BLaER1 treated with 17β-estradiol and CSF1 and Interleukin-3, amounts not matched to agents 10 nM and 100 nM (cell line): ENCODE measurements at regions not wholly inside any gene's neighbourhood (a gene's known extent, or its start where the extent isn't known, plus 50 kb on each side); places are given as distances from the start of the nearest gene placed in this dataset.

Source experiments
- H3K27ac ChIP-seq, 11 experiments: shearing (Covaris generic); formaldehyde crosslinking; 2 replicates each; pipeline ENCODE4 v1.8.1; 2022
- H3K27me3 ChIP-seq, 11 experiments: shearing (Covaris generic); formaldehyde crosslinking; 2 replicates each; pipeline ENCODE4 v1.8.1; 2022
- H3K36me3 ChIP-seq, 11 experiments: shearing (Covaris generic); formaldehyde crosslinking; 2 replicates each; pipeline ENCODE4 v1.8.1; 2022
- H3K4me1 ChIP-seq, 10 experiments: shearing (Covaris generic); formaldehyde crosslinking; 2 replicates each; pipeline ENCODE4 v1.8.1; 2022
- H3K4me2 ChIP-seq, 11 experiments: shearing (Covaris generic); formaldehyde crosslinking; 2 replicates each; pipeline ENCODE4 v1.8.1; 2022
- H3K4me3 ChIP-seq, 10 experiments: shearing (Covaris generic); formaldehyde crosslinking; 2 replicates each; pipeline ENCODE4 v1.8.1; 2022
- H3K9ac ChIP-seq, 11 experiments: shearing (Covaris generic); formaldehyde crosslinking; 2 replicates each; pipeline ENCODE4 v1.8.1; 2022
- H3K9me3 ChIP-seq, 11 experiments: shearing (Covaris generic); formaldehyde crosslinking; replicated peaks in 1 of 11; 2 replicates each; pipeline ENCODE4 v1.8.1; 2022
- H4K20me1 ChIP-seq, 11 experiments: shearing (Covaris generic); formaldehyde crosslinking; 2 replicates each; pipeline ENCODE4 v1.8.1; 2022
- Cebpa-rat ChIP-seq, 11 experiments: shearing (Covaris generic); IDR thresholded peaks; 2 replicates each; pipeline ENCODE4 v1.8.1; 2022

GRCh38 chr17:71127416-71127815 is 958.1 kb downstream of the KCNJ2 start:
- H3K9me3 ChIP-seq: 0 out of 22 replicates have a peak, but pooled peaks cover 0 to 4% (median 0%) of the 10 kb centered on the region in 11 experiments
- TF ChIP-seq Cebpa-rat (IDR thresholded peaks at IDR 0.05): no peak
- no peak overlapping the region for H3K9ac ChIP-seq
- H3K4me1 ChIP-seq: no peaks in the 10 kb centered on the region
- no peaks in the 10 kb centered on the region for H4K20me1 ChIP-seq
- no peaks in the 10 kb centered on the region for H3K27me3 ChIP-seq
- H3K36me3 ChIP-seq: no peaks in the 10 kb centered on the region
- H3K4me2 ChIP-seq: no peak overlapping the region
- no peak overlapping the region for H3K4me3 ChIP-seq
- no peak overlapping the region for H3K27ac ChIP-seq

- Histone ChIP-seq H3K36me3 (no peaks in the 10 kb centered on the region), H3K9ac (no peak overlapping the region), H4K20me1 (no peaks in the 10 kb centered on the region), H3K9me3 (no peaks in the 10 kb centered on the region), H3K4me1 (no peaks in the 10 kb centered on the region), H3K27me3 (no peaks in the 10 kb centered on the region), H3K4me2 (no peak overlapping the region), H3K4me3 (no peak overlapping the region), H3K27ac (no peak overlapping the region)
- TF ChIP-seq Cebpa-rat (IDR thresholded peaks at IDR 0.05): no peak
These were observed 973.0 kb downstream of the KCNJ2 start for GRCh38 chr17:71142333-71142732.

GRCh38 chr17:71145486-71145885 is 975.3 kb upstream of the SOX9 start:
- H3K4me3 ChIP-seq: no peak overlapping the region
- no peak overlapping the region for H3K27ac ChIP-seq
- no peaks in the 10 kb centered on the region for H3K4me1 ChIP-seq
- H4K20me1 ChIP-seq: no peaks in the 10 kb centered on the region
- H3K27me3 ChIP-seq: no peaks in the 10 kb centered on the region
- H3K36me3 ChIP-seq: no peaks in the 10 kb centered on the region
- no peak overlapping the region for H3K9ac ChIP-seq
- H3K4me2 ChIP-seq: no peak overlapping the region
- TF ChIP-seq Cebpa-rat (IDR thresholded peaks at IDR 0.05): no peak
- H3K9me3 ChIP-seq: no peaks in the 10 kb centered on the region

GRCh38 chr17:71147906-71148305 is 972.9 kb upstream of the SOX9 start:
- H3K36me3 ChIP-seq: no peaks in the 10 kb centered on the region
- no peak overlapping the region for H3K4me2 ChIP-seq
- H3K9me3 ChIP-seq: no peaks in the 10 kb centered on the region
- H4K20me1 ChIP-seq: no peaks in the 10 kb centered on the region
- H3K4me3 ChIP-seq: no peak overlapping the region
- H3K4me1 ChIP-seq: no peaks in the 10 kb centered on the region
- no peak overlapping the region for H3K27ac ChIP-seq
- TF ChIP-seq Cebpa-rat (IDR thresholded peaks at IDR 0.05): no peak
- no peak overlapping the region for H3K9ac ChIP-seq
- H3K27me3 ChIP-seq: no peaks in the 10 kb centered on the region

- no peak overlapping the region for H3K4me3 ChIP-seq
- H3K27ac ChIP-seq: no peak overlapping the region
- no peak for TF ChIP-seq Cebpa-rat (IDR thresholded peaks at IDR 0.05)
- H3K27me3 ChIP-seq: no peaks in the 10 kb centered on the region
- no peaks in the 10 kb centered on the region for H3K36me3 ChIP-seq
- no peaks in the 10 kb centered on the region for H3K9me3 ChIP-seq
- no peak overlapping the region for H3K9ac ChIP-seq
- no peak overlapping the region for H3K4me2 ChIP-seq
- H3K4me1 ChIP-seq: no peaks in the 10 kb centered on the region
- no peaks in the 10 kb centered on the region for H4K20me1 ChIP-seq
These were observed 971.2 kb upstream of the SOX9 start for GRCh38 chr17:71149607-71150006.

- H3K4me2 ChIP-seq: no peak overlapping the region
- no peak for TF ChIP-seq Cebpa-rat (IDR thresholded peaks at IDR 0.05)
- H3K9me3 ChIP-seq: no peaks in the 10 kb centered on the region
- no peaks in the 10 kb centered on the region for H4K20me1 ChIP-seq
- no peaks in the 10 kb centered on the region for H3K36me3 ChIP-seq
- H3K9ac ChIP-seq: no peak overlapping the region
- H3K27me3 ChIP-seq: no peaks in the 10 kb centered on the region
- no peak overlapping the region for H3K27ac ChIP-seq
- no peak overlapping the region for H3K4me3 ChIP-seq
- no peaks in the 10 kb centered on the region for H3K4me1 ChIP-seq
These were observed 963.5 kb upstream of the SOX9 start for GRCh38 chr17:71157297-71157696.

DNA sequence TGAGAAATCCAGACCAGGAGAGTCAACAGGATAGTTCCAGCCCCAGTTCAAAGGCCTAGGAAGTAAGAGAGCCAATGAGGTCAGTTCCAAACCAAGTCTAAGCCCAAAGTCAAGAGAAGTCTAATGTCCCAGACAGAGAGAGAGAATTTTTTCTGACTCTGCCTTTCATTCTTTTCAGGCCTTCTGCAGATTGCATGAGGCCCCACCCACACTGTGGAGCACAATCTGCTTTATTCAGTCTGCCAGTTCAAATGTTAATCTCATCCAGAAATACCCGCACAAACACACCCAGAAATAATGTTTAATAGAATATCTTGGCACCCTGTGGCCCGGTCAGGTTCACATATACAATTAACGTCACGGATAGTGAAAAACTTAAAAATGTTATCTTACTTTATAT is 962.4 kb upstream of the SOX9 start:
- no peak overlapping the region for H3K4me3 ChIP-seq
- H3K9me3 ChIP-seq: no peaks in the 10 kb centered on the region
- H3K4me1 ChIP-seq: no peaks in the 10 kb centered on the region
- H3K27me3 ChIP-seq: no peaks in the 10 kb centered on the region
- no peak overlapping the region for H3K4me2 ChIP-seq
- no peak for TF ChIP-seq Cebpa-rat (IDR thresholded peaks at IDR 0.05)
- H3K36me3 ChIP-seq: no peaks in the 10 kb centered on the region
- no peak overlapping the region for H3K9ac ChIP-seq
- H4K20me1 ChIP-seq: no peaks in the 10 kb centered on the region
- H3K27ac ChIP-seq: no peak overlapping the region

- no peak overlapping the region for H3K4me2 ChIP-seq
- H3K9ac ChIP-seq: no peak overlapping the region
- H3K36me3 ChIP-seq: no peaks in the 10 kb centered on the region
- no peaks in the 10 kb centered on the region for H3K27me3 ChIP-seq
- H3K27ac ChIP-seq: no peak overlapping the region
- no peak for TF ChIP-seq Cebpa-rat (IDR thresholded peaks at IDR 0.05)
- H4K20me1 ChIP-seq: no peaks in the 10 kb centered on the region
- no peaks in the 10 kb centered on the region for H3K4me1 ChIP-seq
- H3K4me3 ChIP-seq: no peak overlapping the region
- H3K9me3 ChIP-seq: no peaks in the 10 kb centered on the region
These were observed 957.6 kb upstream of the SOX9 start for GRCh38 chr17:71163121-71163812.

- H3K27ac ChIP-seq: no peak overlapping the region
- no peak overlapping the region for H3K4me3 ChIP-seq
- no peaks in the 10 kb centered on the region for H3K9me3 ChIP-seq
- no peak overlapping the region for H3K9ac ChIP-seq
- H3K36me3 ChIP-seq: no peaks in the 10 kb centered on the region
- no peaks in the 10 kb centered on the region for H3K27me3 ChIP-seq
- no peaks in the 10 kb centered on the region for H3K4me1 ChIP-seq
- H3K4me2 ChIP-seq: no peak overlapping the region
- H4K20me1 ChIP-seq: no peaks in the 10 kb centered on the region
- TF ChIP-seq Cebpa-rat (IDR thresholded peaks at IDR 0.05): no peak
These were observed 957.1 kb upstream of the SOX9 start for GRCh38 chr17:71163813-71164122.

DNA sequence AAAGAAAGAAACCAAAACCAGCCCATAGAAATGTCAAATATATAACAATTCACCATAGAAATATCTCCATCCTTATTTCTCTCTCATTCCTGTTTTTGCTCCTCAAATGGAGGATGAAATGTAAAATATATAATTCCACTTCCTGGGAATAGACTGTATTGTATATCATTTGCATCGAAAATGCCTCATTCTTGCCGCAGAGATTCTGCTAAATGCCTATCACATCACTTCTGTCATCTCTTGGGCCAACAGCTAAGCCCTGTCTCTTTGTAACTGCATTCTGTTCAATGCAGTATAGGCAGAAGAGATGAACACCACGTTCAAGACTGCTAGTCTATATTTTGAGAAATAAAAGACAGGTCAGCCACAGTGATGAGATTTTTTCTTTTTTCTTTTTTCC is 956.3 kb upstream of the SOX9 start:
- Histone ChIP-seq H3K27ac (no peak overlapping the region), H4K20me1 (no peaks in the 10 kb centered on the region), H3K4me1 (no peaks in the 10 kb centered on the region), H3K27me3 (no peaks in the 10 kb centered on the region), H3K36me3 (no peaks in the 10 kb centered on the region), H3K4me2 (no peak overlapping the region), H3K4me3 (no peak overlapping the region), H3K9ac (no peak overlapping the region), H3K9me3 (no peaks in the 10 kb centered on the region)
- no peak for TF ChIP-seq Cebpa-rat (IDR thresholded peaks at IDR 0.05)
